NCI-H2081 treated with DMSO at 0.1 percent for 48 hours (cell line): ENCODE measurements at regions not wholly inside any gene's neighbourhood (a gene's known extent, or its start where the extent isn't known, plus 50 kb on each side); places are given as distances from the start of the nearest gene placed in this dataset.
A peak's percentile ranks its signal among the peaks of the same experiment; 100 is the strongest.
"Not testable (repeated sequence)": the region's sequence is repeated elsewhere in the genome, so short reads cannot be mapped to it uniquely, and the experiment has no call there.

Source experiments
- DNase-seq: peaks from one replicate; lab custom pipeline; 2025; lab: John Stamatoyannopoulos, UW

DNA sequence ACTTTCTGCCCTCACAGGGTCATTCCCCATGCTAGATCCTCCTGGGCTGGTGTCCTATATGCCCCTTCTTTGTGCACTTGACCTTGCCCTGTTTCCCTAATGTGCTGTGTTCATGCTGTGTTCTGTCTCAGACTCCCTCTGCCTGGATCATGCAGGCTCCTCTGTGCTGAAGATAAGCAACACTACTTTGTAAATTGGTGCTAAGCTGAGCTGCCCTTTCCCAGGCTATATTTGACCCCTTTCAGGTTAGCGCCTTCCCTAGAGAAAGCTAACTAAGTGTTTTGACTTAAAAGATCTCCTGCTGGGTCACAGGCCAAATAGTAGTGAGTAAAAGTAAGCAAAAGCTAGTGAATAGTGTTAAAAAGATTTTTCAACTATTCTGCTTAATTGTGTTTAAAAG is 257.2 kb upstream of the RGPD4 start:
- no peak for DNase-seq

DNA sequence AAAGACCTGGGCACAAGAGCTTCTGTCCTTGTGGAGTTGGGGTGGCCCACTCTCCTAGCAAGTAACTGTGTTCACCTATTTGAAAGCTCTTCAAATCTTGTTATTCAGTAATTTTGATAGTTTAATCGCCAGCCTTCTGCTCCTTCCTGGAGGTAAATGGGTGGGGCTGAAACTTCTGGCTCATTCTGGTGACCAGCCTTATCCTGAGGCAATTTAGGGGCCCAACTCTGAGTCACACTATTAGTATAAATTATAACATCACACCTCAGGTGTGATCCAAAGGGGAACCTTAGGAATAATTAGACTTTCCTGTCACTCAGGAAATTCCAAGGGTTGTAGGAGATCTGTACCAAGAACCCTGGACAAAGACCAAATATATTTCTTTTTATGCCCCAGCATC is 255.8 kb upstream of the RGPD4 start:
- DNase-seq: no peak

DNA sequence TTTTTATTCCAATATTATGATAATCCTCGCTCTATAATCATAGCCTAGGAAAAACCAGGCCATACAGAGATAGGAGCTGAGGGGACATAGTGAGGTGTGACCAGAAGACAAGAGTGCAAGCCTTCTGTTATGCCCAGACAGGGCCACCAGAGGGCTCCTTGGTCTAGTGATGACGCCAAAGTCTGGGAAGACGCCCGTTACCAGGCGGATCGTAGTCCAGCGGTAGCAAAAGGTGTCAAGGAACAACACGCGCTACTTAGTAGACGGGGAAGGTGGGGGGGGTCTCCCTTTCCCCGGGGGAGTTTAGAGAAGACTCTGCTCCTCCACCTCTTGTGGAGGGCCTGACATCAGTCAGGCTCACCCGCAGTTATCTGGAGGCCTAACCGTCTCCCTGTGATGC is 253.8 kb upstream of the RGPD4 start:
- not testable (repeated sequence) for DNase-seq

DNA sequence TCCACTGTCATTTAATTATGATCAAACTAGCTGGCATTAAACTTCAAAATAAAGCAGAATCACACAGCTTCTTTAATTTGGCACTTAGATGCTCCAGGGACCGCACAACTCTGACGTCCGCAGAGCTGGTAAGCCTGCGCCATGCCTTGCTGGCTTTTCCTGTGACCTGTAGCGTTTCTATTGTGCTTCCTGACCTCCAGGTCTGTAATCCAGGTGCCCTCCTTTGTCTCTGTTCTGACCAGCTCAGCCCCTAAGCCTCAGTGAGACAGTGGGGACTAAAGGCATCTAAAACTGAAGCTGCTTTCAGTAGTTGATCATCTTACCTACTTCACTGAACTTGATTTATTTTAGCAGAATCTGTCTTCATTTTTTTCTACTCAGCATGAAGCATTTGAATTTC is 249.7 kb upstream of the RGPD4 start:
- DNase-seq: no peak

DNA sequence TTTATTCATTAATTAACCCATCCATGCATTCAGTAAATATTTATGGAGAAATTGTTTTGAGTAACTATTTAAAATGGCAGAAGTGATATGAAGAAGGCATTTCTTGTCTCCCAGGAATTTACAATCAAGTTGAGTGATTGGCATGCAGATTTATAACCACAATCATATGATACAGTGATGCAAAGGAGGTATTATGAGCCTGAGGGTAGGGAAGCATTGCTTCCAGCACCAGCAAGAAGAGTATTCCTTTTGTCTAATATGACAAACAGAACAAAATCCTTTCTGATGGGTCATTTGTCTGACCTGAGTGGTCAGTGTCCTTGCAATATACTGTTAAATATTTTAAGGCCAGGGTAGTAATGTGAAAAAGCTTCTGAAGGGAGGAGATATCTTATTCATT is 244.2 kb upstream of the RGPD4 start:
- no peak for DNase-seq

DNA sequence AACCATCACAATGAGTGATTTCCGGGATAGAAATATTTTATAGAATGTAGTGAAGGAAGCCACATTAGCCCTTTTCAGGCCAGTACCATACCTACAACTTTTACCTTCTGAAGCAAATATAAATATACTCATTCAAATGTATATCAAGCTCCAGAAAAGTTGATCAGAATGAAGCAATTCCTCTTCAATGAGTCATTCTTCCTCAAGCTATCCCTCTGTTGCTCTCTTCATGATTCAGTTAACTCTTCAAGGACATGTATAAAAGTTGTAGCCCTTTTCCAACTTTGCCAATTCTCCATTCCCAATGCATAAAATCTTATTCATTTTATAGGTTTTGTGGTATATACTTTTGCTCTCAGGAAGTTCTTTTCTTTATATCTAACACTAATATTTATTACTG is 242.1 kb upstream of the RGPD4 start:
- no peak for DNase-seq

DNA sequence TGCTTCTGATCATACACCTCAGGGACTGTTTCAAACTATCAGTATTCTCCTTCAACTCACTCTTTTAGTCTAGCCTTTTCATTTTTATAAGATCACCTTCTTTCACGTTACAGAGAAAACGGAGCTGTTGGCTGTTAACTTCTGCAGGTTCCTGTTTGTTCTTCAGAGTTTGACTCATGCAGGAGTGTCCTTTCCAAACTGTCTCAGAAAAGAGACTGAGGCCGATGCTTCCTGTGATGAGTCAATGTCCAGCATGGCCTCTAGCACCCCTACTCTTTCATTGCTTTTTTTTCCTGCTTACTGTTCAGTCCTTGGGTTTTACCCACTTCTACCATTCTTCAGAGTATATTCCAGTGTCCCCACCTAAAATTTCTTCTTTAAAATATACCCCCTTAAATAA is 240.8 kb upstream of the RGPD4 start:
- DNase-seq: no peak

DNA sequence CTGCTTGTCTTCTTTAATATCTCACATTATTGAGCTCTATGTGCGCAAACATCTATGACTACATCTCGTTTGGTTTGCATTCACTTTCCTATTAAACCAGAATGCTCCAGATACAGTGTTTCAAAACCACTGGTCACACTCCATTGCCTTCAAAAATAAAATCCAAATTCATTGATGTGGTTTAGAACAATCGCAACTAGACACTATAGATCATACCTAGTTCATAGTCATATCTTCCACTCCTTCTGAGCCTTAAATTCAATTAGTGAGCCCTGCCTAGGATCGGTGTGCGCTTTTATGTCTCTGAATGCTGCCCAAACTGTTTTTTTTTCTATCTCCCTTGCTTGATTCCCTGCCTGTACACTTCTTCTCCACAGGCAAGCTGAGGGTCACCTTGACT is 238.5 kb upstream of the RGPD4 start:
- DNase-seq: no peak

DNA sequence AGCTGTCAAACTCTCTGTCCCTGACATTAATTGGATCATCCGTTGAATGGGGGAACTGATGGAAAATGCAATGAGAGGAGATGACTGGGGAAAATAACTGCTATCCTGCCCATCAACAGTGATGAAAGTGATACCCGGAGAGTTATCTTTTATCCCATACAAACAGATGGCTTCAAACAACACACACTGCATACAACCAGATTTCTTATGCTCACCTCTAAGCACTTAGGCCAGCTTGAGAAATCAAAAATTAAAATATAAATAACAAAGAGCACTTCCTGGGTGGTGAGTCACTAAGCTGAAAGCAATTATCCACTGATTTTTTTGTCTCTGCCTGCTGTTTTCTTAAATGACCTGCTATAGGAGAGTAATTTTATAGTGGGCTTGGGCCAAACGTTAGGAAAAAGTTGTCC is 237.6 kb upstream of the RGPD4 start:
- peak; percentile 91 for DNase-seq

DNA sequence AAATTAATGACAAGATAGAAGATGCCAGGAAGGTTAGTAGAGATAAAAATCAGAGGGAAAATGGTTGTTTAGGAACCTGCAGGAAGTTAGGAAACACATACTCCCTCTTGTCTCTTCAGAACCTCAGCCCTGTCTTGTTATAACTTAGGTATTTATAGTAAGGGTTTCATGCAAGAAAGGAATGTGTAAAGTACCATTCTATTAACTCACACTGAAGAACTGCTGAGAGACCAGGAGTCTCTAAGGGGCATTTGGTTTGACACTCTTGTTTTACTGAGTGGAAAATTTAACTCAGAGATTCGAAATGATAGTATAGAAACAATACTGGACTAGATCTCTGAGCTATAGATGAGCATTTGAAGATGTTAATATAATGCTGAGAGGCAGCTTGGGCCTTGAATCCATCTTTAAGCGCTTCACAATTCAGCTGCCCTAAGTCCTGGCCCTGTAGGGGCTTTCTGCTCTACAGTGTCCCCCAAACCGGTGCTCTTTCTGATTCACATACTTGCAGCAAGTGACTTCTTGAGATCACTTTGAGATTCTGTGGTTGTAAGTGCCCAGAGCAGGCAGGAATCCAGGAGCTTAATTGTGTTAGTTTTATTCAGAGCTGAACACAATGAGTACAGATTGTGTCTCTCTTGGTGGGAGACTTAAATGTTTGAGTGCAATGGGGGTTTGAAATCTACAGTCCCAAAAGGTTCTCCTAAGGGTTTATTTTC is 235.0 kb upstream of the RGPD4 start:
- no peak for DNase-seq

DNA sequence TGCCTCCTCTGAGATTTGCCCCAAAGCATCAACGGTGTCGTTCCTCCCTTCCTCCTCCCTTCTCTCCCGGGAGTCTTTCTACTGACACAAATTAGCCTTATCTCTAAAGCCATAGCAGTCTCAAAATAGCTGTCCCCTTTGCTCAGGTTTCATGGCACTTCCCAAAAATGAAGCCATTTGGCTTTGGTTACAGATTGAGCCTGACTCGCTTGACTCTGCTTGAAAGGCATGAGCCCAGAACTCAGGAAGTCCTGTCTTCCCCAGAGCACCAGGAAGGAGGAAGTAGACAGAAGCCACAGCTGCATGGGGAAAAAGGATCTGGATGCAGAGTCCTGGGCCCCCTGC is 234.4 kb upstream of the RGPD4 start:
- DNase-seq: no peak

DNA sequence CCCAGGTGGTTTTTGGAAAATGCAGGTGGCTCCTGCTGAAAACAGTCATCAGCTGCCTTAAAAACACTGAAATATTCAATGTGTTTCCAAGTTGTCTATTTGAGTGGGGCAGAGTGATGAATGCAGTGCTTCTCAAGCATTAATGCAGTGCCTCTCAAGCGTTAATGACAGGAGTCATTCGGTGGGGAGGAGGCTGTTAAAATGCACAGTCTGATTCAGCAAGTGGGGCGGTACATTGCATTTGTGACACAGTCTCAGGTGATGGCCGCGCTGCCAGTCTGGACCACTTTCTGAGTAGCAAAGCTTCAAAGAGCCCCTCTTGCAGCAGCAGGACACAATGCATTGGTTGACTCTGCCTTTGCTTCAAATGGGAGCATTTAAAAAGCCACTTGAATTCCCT is 231.4 kb upstream of the RGPD4 start:
- DNase-seq: no peak

DNA sequence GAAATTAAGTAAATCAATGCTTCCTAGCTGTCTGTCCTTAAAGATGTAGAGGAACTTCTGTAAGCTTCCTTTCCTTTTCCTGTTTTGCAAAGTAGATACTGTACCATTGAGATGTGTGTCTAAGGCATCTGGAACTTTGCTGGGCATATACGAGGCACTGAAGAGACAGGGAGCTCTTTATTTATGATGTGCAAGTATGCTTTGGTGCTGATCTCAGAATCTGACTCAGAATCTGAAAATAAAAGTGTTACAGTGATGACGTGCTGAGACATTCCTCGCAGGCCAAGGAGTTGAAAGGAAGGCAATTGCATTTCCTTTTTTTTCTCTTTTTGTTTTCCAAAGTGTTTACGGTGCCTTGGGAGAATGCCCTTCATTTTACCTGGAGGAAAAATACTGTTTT is 230.9 kb upstream of the RGPD4 start:
- no peak for DNase-seq

DNA sequence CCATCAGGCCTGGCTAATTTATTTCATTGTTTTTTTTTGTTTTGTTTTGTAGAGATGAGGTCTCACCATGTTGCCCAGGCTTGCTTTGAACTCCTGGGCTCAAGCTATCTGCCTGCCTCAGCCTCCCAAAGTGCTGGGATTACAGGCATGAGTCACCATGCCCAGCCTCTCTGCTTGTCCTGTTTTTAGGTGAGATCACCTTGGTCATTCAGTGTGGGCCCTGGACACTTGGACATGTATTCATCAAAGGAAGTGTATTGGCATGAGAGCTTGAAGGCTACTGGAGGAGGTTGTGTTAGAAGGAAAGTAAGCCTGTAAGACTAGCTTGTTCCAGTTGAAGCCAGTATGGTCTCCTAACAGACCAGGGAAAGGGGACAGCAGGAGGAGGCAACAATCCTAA is 229.2 kb upstream of the RGPD4 start:
- DNase-seq: no peak

DNA sequence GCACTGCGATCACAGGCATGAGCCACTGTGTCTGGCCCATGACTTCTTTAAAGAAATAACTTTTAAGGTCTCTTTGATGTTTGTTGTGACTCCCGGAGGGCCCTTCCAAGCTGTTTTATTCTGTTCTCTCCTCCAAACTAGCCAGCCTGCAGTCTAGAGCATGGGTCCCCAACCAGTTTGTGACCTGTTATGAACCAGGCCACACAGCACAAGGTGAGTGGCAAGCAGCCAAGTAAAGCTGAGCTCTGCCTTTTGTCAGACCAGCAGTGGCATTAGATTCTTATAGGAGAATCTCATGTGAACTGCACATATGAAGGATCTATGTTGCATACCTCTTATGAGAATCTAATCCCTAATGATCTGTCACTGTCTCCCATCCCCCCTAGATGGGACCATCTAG is 223.9 kb upstream of the RGPD4 start:
- no peak for DNase-seq

DNA sequence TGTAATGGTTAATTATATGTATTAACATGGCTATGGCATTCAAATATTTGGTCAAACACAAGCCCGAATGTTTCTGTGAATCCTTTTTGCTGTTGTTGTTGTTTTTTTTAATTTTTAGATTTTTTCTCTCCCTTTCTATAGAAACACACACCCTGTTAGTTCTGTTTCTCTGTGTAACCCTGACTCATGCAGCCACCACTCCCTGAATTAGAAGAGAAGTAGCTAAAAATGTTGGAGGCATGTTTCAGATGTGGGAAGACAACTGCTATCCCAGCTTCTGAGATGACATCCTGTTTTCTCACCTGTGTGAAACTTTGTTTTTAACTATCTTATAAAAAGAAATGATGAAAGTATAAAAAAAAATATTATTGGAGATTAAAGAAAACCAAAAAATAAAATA is 219.6 kb upstream of the RGPD4 start:
- DNase-seq: no peak

DNA sequence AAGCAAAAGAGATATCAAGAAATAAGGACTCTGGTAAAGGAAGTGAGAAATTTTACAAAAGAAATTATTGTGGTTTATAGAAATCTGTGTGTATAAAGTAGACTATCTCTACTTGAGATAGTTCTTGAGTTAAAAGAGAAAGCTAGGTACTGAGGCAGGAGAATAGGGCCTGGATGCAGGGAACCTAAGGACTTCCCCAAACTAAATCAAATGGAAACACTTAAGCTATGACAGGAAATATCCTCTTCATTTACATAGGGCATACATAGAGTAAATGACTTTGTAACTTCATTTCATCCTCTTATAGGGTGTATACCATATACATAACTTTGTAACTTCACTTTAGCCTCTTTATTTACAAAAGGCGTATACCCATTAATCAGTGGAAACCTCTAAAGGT is 219.2 kb upstream of the RGPD4 start:
- DNase-seq: no peak

DNA sequence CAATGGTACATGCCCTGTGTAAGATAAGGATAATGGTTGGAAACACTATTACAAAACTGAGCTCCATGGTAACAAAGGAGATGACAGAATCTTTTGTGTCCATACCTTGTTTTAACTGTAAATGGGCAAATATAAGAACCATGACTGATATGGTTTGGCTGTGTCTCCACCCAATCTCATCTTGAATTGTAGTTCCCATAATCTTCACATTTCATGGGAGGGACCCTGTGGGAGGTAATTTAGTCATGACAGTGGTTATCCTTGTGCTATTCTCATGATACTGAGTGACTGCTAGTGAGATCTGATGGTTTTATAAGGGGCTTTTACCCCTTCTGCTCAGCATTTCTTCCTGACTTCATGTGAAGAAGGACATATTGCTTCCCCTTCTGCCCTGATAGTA is 211.7 kb upstream of the RGPD4 start:
- DNase-seq: no peak

DNA sequence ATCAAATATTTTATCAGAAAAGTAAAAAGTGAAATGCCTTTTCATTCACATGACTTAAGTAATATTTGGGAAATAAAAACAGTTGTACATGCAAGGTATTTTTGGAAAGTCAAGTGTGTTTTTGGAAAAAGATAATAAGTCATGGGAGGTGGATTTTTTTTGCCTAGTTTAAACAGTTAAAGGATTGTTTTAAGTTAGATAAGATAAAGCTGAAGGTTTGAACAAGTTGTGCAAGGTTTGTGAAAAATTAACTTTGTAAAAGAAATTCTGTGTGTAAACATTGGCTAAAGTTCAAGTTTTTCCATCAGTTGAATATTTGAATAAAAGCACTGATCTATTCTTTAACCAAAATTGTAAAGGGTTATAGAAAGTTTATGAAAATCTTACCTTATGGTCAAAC is 207.9 kb upstream of the RGPD4 start:
- DNase-seq: no peak

DNA sequence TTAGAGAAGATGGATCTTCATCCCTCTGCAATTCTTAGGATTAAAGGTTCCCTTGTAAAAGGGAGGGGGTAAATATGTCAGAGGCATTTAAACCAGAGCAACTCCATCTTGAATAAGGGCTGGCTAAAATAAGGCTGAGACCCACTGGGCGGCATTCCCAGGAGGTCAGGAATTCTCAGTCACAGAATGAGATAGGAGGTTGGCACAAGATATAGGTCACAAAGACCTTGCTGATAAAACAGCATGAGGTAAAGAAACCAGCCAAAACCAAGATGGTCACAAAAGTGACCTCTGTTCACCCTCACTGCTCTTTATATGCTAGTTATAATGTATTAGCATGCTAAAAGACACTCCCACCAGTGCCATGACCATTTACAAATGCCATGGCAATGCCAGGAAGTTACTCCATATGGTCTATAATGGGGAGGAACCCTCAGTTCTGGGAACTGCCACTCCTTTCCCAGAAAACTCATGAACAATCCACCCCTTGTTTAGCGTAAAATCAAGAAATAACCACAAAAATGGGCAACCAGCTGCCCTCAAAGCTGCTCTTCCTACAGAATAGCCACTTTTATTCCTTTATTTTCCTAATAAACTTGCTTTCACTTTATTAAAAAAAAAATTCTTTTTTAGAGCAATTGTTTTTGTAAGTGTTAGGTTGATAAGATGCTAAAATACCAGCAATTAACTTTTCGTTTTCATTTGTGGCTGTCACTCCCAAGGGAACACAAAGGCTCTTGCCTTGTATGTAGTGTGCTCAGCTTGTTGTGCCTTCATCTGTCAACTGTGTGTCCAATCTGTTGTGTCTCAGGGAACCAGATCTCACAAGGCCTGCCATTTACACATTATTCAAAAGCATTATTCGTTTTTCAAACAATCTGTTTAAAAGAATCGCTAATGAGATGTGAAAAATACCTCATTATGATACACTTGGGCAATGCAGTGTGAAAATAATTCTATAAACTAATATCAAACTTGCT is 205.2 kb upstream of the RGPD4 start:
- DNase-seq: no peak

DNA sequence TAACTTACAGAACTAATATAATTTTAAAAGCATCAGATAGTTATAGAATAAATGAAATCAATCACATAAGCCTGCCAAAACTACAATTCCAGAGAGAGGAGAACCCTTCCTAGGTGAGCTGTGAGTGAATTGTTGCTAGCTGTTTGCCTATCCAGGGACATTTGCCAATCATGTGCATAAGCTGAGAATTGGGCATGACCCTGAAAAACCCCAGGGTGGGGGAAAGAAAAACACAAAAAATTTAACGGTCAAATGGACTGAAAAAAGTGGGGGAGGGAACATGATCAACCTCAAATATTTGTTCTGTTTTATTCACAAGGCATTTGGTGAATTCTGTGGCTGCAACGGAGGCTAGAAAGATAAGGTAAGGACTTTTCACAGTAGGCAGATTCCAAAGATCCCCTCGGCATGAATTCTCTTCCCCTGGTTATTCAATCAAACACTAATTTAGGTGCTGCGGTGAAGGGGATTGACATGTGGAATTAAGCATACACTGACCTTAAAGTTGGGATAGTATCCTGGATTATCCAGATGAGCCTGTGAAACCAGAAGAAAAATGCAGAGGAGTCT is 203.9 kb upstream of the RGPD4 start:
- no peak for DNase-seq

DNA sequence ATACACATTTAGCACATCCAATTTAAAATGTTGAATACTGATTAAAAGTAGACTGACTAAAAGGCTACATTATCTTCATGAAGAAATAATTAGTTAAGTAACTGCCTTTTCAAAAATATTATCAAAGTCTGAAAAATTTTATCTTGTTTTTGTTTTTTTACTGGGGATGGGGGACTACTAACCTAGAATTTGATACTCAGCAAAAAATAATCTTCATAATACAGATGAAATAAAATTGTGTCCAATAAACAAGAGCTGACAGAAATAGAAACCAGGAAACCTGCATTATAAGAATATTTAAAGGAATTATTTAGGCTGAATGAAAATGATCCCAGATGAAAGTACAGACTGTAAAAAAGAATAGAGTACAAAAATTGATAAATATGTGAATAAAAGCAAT is 200.7 kb upstream of the RGPD4 start:
- no peak for DNase-seq

DNA sequence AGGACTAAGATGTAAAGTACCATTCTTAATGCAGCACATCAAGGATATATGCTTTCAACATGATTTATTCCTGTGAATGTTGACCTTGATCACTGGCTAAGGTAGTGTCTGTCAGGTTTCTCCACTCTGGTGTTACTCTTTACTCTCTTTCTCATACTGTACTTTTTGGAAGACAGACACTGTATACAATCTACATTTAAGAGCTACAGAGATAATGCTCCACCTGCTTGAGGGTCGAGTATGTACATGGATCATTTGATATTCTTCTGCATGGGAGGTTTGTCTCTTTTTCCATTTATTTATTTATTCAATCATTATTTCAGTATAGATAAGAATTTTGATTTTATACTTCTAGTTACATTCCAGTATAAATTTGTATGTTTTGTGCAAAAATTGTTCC is 199.5 kb upstream of the RGPD4 start:
- DNase-seq: no peak
